HG02759 (cell line): ENCODE measurements at regions not wholly inside any gene's neighbourhood (a gene's known extent, or its start where the extent isn't known, plus 50 kb on each side); places are given as distances from the start of the nearest gene placed in this dataset.
"Not testable (repeated sequence)": the region's sequence is repeated elsewhere in the genome, so short reads cannot be mapped to it uniquely, and the experiment has no call there.

Experiments
- ATAC-seq: cut with Tn5 transposase; IDR thresholded peaks from one replicate; pipeline ENCODE4 v1.9.1; 2021; ENCODE audit warnings: mild to moderate bottlenecking, moderate library complexity; ENCODE audit not compliant: unreplicated experiment

DNA sequence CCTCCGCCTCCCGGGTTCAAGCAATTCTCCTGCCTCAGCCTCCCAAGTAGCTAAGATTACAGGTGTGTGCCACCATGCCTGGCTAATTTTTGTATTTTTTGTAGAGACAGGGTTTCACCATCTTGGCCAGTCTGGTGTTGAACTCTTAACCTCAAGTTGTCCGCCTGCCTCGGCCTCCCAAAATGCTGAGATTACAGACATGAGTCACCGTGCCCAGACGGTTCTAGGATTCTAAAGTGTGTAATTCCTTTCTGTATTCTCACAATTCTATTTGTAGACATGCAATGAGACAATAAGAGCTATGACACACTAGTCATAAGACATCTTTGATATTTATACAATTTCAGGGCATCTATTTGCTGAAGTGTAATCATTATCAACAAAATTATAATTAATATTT lies 585.0 kb upstream of the FLRT2 start:
- not testable (repeated sequence) for ATAC-seq

DNA sequence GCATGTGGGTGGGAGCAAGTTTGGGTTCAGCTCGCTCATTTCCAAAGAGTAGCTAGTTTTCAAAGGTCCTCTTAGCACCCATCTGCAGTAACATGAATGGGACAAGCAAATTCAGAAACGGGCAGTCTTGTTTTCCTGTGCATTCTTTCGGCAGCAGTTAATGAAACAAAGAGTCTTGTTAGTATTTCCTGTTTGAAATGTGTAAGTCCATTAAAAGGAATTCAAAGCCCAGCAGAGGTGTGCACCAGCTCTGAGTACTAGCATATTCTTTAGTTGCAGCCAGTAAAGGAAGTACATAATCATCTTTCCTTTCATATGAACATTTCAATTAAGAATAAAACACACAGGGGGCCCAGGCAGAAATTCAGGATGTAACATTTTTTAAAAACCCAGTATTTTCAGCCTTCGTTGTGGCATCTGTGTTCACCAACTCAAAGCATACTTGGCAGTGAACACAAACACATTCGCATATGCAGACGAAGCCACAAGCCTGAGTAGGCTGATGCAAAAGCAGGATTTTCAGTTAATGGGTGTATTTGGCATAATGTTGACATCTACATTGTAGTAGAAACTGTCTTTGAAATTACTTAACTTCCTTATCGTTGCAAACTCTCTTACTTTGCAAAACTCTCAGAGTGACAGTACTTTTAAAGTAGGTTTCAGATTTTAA lies 570.0 kb upstream of the FLRT2 start:
- no peak for ATAC-seq

DNA sequence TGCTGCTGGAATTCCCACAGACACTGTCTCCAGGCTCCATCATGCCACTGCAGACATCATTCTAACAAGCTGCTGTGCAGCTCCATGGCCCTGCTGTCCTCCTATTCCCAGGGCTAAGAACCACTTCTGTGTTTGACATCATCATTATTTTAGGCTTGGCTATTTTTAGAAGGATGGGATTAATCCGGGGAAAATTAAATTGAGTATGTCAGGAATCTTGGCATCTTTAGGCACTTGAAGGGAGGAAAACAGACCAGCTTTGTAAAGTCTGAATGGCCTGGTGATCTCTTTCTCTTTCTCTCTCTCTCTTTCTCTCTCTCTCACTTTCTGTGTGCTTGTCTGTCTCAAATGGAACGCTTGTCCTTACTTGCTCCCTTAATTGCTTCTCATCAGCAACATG lies 568.3 kb upstream of the FLRT2 start:
- no peak for ATAC-seq

DNA sequence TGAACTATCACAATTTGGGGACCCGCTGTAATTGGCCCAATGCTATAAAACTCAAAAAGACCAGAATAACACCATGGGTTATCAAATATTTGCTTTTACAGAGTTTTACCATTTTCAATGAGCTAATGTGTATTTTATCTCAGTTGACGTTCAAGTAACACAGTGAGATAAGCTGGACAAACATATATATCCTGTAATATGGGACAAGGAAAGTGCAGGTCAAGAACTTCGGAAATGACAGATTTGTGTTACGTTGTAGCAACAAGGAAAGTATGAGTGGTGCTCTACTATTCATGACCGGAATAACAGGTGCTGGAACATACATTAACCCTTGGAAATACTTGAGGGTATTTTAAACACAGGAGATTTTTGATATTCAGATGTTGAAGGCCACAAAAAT lies 566.4 kb upstream of the FLRT2 start:
- ATAC-seq = no peak

DNA sequence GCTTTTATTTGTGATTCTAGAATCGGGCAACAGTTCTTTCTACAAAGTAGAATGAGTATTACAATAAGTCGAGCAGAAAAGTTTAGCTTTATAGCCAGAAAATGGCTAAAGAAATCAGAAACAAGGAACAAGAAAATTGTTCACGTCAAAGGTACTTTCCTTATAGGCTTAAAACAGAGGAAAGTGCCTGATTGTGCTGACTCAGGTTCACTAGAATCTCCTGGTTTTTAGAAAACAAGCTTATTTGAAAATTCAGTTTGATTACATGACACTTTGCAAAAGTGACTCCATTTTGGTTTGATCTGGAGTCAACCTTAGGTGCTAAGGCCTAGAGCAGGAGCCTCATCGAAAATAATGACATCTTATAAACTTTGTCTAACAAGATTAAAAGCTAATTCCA lies 564.7 kb upstream of the FLRT2 start:
- ATAC-seq = no peak

DNA sequence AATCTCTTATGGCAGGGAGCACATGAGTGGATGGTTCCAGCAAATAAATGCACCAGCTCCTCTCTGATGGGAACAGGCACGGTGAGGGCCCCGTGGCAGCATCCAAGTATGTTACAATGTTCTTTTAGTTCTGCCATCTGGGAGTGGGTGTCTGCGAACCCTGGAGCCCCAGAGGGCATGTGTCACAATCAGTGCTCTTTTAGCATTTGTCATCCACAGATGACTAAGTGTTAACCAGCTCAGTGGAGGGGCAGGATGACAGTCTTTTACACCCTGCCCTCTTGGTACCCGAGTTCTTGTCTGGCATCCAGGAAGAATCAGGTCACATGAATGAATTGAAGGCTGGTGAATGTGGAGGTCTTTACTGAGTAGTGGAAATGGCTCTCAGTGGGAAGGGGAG lies 560.4 kb upstream of the FLRT2 start:
- ATAC-seq = no peak

DNA sequence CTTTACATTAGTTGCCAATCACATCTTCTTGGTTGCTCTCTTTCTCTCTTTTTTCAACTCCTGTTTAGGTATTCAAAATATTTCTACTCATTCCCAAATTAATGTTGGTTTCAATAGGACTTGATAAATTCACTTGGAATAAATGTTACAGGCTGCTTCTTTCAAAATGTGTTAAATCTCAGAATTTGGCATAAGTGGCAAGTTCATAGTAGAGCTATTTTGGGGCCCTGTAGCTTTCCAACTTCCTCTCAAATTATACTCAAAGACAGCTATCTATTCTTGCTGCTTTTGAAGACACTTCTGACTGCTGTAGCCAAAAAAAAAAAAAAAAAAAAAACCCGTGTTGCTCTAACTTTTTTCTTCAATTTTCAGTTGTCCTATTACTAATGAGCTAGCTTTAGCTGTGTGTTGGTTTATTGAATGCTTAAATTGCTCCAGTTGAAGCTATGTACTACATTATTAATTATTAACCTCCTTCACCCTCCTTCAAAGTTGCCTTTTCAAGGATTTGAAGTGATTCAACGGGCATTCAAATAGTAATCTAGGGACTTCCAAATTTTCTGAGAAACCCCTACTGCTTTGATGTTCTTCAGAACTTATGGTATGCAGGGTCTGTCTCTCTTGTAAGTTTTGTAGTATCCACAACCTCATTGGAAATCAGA lies 554.6 kb upstream of the FLRT2 start:
- ATAC-seq = no peak

DNA sequence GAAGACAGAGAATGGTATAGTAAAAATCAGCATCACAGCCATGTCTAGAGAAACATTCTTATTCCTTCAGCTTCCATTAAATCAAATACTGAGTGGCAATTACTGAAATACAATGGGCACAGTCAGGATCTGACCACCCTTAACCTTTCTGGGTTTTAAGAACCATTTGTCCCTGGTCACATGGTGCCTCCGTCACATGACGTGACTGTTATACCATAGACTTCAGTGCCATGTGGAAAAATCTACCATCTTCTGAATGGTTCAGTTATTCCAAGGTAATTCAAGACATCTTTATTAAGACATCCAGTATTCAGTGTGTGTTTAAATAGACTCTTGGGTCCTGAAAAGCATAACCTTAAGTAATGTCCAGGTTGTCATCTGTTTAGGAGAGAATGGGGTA lies 553.1 kb upstream of the FLRT2 start:
- ATAC-seq = no peak

DNA sequence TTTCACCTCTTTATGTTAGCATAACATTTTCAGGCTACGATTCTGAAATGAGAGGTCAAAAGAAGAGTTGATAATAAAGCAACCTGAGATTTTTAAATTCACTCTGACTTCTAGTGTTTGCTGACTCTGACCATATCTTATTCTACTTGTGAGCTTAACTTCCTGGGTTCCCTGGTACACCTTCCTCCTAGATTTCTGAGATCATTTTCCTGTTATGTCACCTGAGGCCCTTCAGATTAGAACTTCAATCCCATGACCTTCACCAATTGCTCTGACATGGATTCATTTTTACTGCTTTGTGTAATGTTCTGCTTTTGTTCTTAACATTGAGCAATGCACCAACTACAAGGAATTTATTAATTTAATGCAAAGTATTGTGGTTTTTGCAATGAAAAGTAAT lies 542.9 kb upstream of the FLRT2 start:
- ATAC-seq = no peak

DNA sequence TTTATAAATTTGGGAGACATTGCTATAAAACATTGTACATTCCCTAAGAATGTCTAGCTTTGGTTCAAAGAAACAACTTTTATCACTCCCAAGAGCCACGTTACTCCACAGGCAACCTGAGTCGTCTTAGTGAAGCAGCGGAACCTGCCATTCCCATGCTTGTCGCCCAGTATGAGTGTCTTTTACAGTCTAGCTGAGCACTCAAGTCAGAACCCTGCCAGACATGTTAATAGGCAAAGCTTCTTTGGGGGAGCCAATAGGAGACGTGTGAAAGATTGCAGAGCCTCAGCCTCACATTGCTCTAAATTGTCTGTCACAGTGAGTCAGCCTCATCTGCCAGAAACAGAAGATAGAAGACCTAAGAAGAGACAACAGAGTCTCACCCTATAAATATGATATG lies 541.6 kb upstream of the FLRT2 start:
- ATAC-seq = no peak

DNA sequence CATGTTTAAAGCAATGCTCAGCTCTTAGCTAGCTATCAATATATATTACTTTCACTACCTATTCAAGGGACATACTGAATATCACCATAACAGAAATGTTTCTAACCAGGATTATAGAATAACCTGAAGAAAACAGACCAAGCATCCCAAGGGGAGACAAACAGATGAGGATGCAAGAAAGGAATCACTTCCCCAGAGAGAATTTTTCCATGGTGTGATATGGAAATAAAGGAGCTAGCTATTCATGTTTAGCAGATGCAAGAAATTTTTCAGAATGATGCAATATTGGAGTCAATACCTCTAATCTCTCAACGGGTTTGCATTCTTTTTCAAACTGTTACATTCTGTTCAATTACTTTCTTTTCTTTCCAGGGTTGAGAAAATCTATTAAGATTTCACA lies 538.9 kb upstream of the FLRT2 start:
- no peak for ATAC-seq

DNA sequence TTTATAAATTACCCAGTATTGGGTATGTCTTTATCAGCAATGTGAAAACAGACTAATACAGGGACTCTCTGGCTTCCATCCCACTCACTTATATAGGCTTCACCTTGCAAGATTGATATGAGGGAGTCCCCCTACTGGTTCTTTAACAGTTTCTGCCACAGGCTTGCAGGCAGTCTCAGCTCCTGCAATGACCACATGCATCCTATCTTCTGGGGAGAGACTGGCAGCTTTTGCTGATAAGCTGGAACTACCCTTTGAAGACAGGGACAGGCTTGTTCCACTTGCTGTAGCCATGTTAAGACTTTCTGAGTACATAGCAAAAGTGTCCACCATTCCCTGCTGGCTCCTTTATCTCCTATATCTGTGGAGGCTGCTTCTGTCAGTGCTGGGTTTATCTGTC lies 531.7 kb upstream of the FLRT2 start:
- ATAC-seq = no peak

DNA sequence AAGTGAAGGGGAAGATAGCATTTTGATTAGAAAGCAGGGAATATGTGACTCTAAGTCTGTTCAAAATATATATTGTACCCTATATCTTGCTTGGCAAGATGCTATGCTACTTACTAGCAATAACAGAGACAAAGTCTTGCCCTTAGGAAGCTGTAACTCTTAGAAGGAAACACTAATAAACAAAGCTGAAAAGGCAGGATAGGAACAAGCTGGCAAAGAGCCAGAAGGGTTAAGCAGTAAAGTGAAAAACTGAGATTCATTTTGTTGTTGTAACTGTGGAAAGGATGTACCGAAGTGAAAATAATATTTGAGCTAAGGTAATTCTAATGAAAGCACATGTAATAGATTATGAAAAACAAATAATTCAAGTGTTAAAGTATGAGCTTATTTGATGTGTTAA lies 527.1 kb upstream of the FLRT2 start:
- ATAC-seq = no peak

DNA sequence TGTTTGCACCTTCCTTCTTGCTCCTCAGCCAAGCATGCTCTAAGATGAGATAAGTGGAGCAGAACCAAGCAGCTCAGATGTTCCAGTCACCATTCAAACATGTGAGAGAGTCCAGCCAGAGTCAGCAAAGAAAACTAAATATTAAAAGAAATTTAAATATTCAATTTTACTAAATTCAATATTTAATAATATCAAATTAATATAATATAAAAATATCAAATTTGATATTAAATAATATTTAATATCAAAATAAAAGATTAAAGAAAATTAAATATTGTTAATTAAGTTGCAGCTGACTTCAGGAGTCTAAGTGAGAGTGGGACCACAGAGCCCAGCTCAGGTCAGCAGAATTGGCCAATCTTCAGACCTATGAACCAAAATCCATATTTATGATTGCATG lies 526.1 kb upstream of the FLRT2 start:
- ATAC-seq = no peak

DNA sequence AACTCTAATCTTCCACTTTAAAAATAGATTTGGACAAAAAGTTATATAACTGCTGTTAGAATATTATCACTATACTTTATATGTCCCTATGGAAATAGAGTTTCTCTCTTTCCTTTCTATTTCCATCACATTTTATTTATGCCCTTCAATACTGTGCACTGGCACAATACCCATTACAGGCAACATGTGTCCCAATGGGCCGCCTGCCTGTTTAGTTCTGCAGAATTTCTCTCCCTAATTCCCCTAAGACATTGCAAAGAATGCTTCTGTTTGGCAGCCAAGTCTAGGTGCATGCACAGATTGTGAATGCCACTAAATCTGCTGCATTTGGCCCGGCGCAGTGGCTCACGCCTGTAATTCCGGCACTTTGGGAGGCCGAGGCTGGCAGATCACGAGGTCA lies 520.4 kb upstream of the FLRT2 start:
- ATAC-seq = no peak

DNA sequence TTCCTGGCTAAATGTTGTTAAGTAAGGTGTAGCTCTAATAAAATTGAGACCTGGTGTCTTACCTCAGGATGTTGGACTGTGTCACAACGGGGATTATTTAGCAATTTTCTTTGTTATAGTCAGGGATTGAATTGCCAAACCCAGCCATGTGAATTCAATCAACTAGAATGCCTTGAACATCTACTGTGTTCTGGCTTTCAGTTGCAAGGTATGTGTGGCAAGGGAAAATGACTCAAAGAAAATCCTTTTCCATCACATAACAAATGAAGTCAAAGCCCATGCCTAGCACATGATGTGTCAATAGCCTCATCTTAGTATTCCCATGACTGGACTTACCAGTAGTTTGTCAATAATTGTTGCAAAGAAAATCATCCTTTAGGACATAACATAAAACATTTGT lies 519.8 kb upstream of the FLRT2 start:
- ATAC-seq = no peak

DNA sequence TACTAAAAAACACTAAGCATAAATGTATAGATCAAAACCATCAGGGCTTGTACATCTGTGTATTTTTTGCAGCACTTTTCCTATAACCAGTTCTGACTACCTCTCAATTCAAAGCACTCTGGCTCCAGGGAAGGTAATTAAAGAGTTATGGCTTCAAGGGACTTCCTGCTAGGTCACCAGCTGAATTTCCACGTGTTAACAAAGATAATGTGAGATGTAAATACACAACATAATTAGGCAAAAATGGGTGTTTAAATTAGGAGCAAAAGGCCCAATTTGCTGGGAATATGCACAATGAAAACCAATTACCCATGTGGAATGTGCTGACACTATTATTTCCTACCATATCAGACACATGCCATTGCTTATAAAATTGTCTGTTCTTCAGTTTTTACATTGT lies 513.4 kb upstream of the FLRT2 start:
- ATAC-seq = no peak

DNA sequence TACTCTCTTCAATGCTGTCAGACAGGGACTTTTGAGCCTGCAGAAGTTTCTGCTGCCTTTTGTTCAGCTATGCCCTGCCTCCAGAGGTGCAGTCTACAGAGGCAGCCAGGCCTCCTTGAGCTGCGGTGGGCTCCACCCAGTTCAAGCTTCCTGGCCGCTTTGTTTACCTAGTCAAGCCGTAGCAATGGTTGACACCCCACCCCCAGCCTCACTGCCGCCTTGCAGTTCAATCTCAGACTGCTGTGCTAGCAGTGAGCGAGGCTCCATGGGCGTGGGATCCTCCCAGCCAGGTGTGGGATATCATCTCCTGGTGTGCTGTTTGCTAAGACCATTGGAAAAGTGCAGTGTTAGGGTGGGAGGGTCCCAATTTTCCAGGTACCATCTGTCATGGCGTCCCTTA lies 506.1 kb upstream of the FLRT2 start:
- ATAC-seq = not testable (repeated sequence)

DNA sequence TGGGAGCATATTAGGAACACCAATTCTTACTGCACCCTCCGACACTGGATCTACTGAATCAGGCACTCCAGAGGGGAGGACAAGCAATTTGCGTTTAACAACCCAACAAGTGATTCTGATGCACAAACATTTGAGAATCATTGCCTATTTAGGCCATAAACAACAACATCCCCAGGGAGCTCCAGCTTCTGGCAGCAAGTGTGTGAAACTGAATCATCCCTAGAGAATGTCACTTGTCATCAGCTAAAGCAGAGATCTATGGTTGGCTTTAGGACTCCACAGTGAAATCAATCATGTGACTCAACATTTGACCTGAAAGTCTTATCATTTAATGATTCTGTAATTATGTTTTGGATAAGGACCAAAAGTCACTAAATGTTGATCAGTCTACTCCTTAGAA lies 505.0 kb upstream of the FLRT2 start:
- ATAC-seq = no peak

DNA sequence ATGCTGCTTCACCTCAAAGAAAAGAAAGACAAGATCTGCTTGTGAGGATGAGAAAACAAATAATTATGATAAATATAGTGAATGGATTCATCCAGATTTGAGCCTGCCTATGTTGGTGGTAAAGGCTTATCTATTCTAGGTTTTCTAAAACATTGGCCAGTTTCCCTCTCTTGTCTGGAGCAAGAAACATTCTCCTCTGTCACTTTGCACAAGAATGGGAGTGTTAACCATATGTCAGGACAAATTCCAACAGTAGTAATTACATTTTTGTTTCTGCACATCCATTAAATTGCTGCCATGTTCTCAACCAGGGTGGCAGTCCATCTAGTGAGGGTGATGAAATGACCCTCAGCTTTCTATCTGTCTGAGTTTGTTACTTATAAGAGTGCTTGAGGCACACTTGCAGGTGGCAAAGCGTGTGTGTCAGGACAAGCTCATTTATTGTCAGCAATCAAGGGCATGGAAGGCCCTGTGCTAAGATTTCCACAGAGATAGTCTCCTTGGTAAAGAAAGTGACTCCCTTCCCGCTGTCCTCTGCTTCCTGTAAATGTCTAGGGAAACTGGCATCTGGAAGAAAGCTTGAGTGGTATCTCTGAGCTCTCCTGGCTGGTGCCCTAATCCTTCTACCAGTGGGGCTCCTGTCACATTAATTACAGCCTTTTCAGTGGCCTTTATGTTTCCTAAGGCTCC lies 502.1 kb upstream of the FLRT2 start:
- ATAC-seq = no peak

DNA sequence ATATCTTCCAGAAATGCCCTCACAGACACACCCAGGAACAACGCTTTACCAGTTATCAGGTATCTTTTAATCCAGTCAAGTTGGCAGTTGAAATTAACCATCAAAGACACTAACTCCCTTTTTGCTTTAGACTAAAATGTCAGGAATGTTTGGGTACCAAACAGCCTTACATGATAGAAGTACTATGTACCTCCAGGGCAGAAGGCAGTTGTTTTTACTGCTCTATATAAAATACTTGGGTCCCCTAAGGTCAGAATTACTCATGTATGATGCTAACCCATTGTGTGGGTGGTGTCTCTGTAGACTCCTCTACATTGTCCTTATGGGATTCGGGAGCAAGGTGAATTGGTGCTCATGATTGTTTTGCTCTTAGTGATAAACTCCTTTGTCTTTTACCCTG lies 492.5 kb upstream of the FLRT2 start:
- no peak for ATAC-seq

DNA sequence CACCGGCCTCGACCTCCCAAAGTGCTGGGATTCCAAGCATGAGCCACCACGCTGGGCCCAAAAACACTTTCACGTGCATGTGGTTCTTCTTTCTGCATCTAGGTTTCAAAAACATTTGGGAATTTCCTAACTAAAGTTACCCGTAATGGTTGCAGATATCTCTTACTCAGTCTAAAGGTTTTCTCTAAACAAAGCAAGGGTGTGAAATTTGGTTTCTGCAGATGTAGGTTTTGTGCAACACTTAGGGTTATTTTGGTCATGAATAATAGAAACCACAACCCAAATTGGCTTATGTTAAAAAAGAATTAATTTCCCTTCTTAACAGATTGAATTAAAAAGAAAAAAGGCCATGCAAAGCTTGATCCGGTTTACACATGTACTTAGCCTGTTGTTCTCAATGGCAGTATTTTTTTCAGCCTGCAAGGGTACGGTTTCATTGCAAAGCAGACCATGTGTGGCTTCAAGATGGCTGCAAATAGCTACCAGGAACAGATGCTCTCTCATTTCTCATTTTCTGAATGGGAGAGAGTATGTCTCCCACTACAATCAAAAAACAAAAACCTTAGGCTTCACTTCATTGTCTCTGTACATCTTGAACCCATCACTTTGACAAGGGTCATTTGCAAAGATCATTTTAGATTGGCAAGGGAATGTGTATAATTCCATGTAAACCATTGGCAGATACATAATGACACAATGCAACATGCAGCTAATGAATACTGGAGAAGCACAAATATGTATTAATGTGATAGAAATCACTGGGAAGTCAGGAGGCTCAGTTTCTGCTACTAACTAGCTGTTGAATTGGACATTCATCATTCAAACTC lies 491.2 kb upstream of the FLRT2 start:
- ATAC-seq = no peak
